Transverse colon (tissue), 3 donors: ENCODE measurements at regions not wholly inside any gene's neighbourhood (a gene's known extent, or its start where the extent isn't known, plus 50 kb on each side); places are given as distances from the start of the nearest gene placed in this dataset.

Source experiments
- CTCF ChIP-seq, 5 experiments: fragments of 200-600 bp in 3 of 5; fragments of 450-650 bp in 2 of 5; sonication (generic) in 3 of 5; IDR thresholded peaks; 1 replicate in 2 of 5; 2 replicates in 3 of 5; pipeline ENCODE4 v1.5.1; 2016 to 2017; ENCODE audit warnings: antibody characterized with exemption in 5 of 5, inconsistent platforms in 3 of 5, mild to moderate bottlenecking in 2 of 5, moderate library complexity in 1 of 5
- POLR2A ChIP-seq: fragments of 450-650 bp; IDR thresholded peaks from one replicate; pipeline ENCODE4 v1.6.1; 2016; ENCODE audit warnings: antibody characterized with exemption, mild to moderate bottlenecking, moderate library complexity

- TF ChIP-seq POLR2A = no peak
- TF ChIP-seq CTCF (IDR thresholded peaks at IDR 0.05) = no peak
Measured at GRCh38 chr1:119209061-119209460, 68.6 kb upstream of the WARS2 start.
